ENCODE measurements at regions not wholly inside any gene's neighbourhood (a gene's known extent, or its start where the extent isn't known, plus 50 kb on each side); places are given as distances from the start of the nearest gene placed in this dataset.

DNA sequence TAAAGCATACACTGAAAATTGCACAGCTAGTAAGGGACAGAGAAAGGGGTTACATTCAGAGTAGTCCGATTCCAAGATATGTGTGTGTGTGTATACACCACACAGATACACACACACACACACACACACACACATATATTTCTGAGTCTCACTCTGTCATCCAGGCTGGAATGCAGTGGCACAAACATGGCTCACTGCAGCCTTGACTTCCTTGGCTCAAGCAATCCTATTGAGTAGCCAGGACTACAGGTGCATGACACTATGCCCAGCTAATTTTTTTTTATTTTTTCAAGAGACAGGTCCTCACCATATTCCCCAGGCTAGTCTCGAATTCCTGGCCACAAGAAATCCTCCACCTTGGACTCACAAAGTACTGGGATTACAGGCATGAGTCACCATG, 68.1 kb upstream of the ITPRID2 start:
- Mint-ChIP-seq H3K27me3 (peaks cover 0 to 18% (median 12%) of the 10 kb centered on the region in 5 donors), H3K36me3 (no peaks in the 10 kb centered on the region), H3K4me3 (no peak overlapping the region), H3K27ac (no peak overlapping the region), H3K9me3 (no peaks in the 10 kb centered on the region), H3K4me1 (no peaks in the 10 kb centered on the region)
- H3K27ac ChIP-seq (ENCODE audit: low read depth, low read length), result no peak overlapping the region
- ChIA-PET CTCF (interaction anchor here (0.6 kb wide), 1 partner anchor 107 kb away, joined by 3 read pairs; no protein-coding TSS in a partner anchor), POLR2A (no interaction called here)
- H3K27me3 ChIP-seq (ENCODE audit: control insufficient read depth in 2 of 2, insufficient read depth in 2 of 2, low read length in 2 of 2), result no peaks in the 10 kb centered on the region
- H3K4me1 ChIP-seq (ENCODE audit: control insufficient read depth in 2 of 2, insufficient read depth in 2 of 2, low read length in 2 of 2), result no peaks in the 10 kb centered on the region
- DNase-seq, result no peak
- no peaks in the 10 kb centered on the region for H3K36me3 ChIP-seq (ENCODE audit: control insufficient read depth in 2 of 3, insufficient read depth in 3 of 3, low read length in 3 of 3)
- no peak for ATAC-seq
- H3K9me3 ChIP-seq (ENCODE audit: control insufficient read depth in 2 of 3, low read length in 3 of 3), result no peaks in the 10 kb centered on the region
- no peak overlapping the region for H3K4me3 ChIP-seq (ENCODE audit: low read length)
- intact Hi-C loops (cut with micrococcal nuclease), result no loop called here

DNA sequence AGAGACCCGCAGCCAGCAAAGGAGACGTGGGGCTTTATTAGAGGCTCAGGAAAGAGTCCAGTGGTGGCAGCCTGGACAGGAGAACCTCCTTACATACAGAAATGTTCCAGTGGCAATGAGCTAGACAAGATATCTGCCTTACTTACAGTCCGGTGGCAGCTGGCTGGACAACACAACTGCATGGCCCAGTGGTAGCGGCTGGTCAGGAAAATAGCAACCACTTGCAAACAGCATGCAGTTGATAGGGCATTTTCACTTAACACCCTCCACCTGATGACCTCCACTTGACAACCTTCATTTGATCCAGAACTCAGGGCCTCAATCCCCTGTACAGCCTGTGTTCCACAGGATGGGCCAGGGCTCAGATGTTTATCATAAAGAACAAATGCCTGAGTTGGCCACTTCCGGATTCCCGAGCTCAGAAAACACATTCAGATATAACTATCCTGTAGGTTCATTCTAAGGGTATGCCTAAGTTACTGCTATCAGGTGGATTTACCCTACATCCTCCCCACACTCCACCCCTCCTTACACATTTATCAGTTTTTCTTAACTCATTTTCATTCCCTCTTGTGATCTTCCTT, 63.3 kb upstream of the ITPRID2 start:
- Histone ChIP-seq H3K4me3 (ENCODE audit: low read length) (no peak overlapping the region), H3K27ac (ENCODE audit: low read depth, low read length) (no peak overlapping the region), H3K4me1 (ENCODE audit: control insufficient read depth in 2 of 2, insufficient read depth in 2 of 2, low read length in 2 of 2) (no peaks in the 10 kb centered on the region), H3K9me3 (ENCODE audit: control insufficient read depth in 2 of 3, low read length in 3 of 3) (no peaks in the 10 kb centered on the region), H3K36me3 (ENCODE audit: control insufficient read depth in 2 of 3, insufficient read depth in 3 of 3, low read length in 3 of 3) (no peaks in the 10 kb centered on the region), H3K27me3 (ENCODE audit: control insufficient read depth in 2 of 2, insufficient read depth in 2 of 2, low read length in 2 of 2) (no peaks in the 10 kb centered on the region)
- intact Hi-C loops (cut with micrococcal nuclease), result no loop called here
- no peak overlapping the region for H3K27ac Mint-ChIP-seq
- DNase-seq (no peak), ATAC-seq (no peak)
- peaks cover 5 to 25% (median 17%) of the 10 kb centered on the region in 5 donors for H3K27me3 Mint-ChIP-seq
- ChIA-PET CTCF (no interaction called here), POLR2A (no interaction called here)
- H3K36me3 Mint-ChIP-seq, result no peaks in the 10 kb centered on the region
- H3K4me1 Mint-ChIP-seq, result no peaks in the 10 kb centered on the region
- peaks cover 0 to 3% (median 0%) of the 10 kb centered on the region in 11 donors for H3K9me3 Mint-ChIP-seq
- no peak overlapping the region for H3K4me3 Mint-ChIP-seq

DNA sequence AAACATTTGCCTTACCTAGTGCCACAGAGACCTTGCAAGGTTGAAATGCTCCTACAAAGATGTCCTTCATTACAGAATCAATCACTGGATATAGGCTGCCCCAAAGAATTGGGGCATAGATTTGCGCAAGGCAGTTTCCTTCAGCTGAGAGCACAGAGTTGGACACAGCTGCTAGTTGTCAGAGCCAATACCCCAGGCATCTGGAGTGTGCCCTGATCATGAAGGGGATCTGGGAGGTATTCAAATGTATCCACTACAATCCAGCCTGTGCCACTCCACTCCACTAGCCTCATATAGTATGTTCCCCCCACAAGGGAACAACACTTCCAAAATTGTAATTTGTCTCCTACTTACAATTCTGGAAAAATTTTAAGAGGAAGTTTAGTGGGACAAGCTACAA, 62.3 kb upstream of the ITPRID2 start:
- H3K27me3 Mint-ChIP-seq, result peaks cover 5 to 30% (median 17%) of the 10 kb centered on the region in 5 donors
- no peak overlapping the region for H3K27ac Mint-ChIP-seq
- ATAC-seq (no peak), DNase-seq (no peak)
- peaks cover 0 to 3% (median 0%) of the 10 kb centered on the region in 11 donors for H3K9me3 Mint-ChIP-seq
- ChIA-PET POLR2A (no interaction called here), CTCF (no interaction called here)
- Histone ChIP-seq H3K27ac (ENCODE audit: low read depth, low read length) (no peak overlapping the region), H3K4me3 (ENCODE audit: low read length) (no peak overlapping the region), H3K9me3 (ENCODE audit: control insufficient read depth in 2 of 3, low read length in 3 of 3) (no peaks in the 10 kb centered on the region), H3K4me1 (ENCODE audit: control insufficient read depth in 2 of 2, insufficient read depth in 2 of 2, low read length in 2 of 2) (no peaks in the 10 kb centered on the region), H3K27me3 (ENCODE audit: control insufficient read depth in 2 of 2, insufficient read depth in 2 of 2, low read length in 2 of 2) (no peaks in the 10 kb centered on the region), H3K36me3 (ENCODE audit: control insufficient read depth in 2 of 3, insufficient read depth in 3 of 3, low read length in 3 of 3) (no peaks in the 10 kb centered on the region)
- H3K4me3 Mint-ChIP-seq, result no peak overlapping the region
- H3K4me1 Mint-ChIP-seq, result no peaks in the 10 kb centered on the region
- intact Hi-C loops (cut with micrococcal nuclease), result no loop called here
- H3K36me3 Mint-ChIP-seq, result no peaks in the 10 kb centered on the region

DNA sequence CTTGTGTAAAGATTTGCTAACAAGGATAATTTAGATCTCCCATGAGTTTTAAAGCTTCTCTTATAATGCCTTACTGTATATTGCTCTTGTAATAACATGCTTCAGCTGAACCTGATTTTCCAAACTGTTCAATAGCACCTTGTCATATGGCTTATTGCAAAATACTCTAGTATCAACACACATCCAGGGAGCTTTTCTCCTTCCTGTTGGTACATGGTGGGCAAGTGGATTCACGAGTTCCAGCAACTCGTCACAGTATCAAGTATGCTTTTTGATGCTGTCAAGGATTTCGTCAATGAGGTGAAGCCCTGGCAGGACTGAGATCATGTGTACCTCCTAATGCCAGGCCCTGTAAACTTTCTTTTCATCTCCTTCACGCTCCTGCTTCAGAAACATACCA, 59.5 kb upstream of the ITPRID2 start:
- Histone ChIP-seq H3K27me3 (ENCODE audit: control insufficient read depth in 2 of 2, insufficient read depth in 2 of 2, low read length in 2 of 2) (no peaks in the 10 kb centered on the region), H3K4me1 (ENCODE audit: control insufficient read depth in 2 of 2, insufficient read depth in 2 of 2, low read length in 2 of 2) (no peaks in the 10 kb centered on the region), H3K27ac (ENCODE audit: low read depth, low read length) (no peak overlapping the region), H3K9me3 (ENCODE audit: control insufficient read depth in 2 of 3, low read length in 3 of 3) (no peaks in the 10 kb centered on the region), H3K36me3 (ENCODE audit: control insufficient read depth in 2 of 3, insufficient read depth in 3 of 3, low read length in 3 of 3) (no peaks in the 10 kb centered on the region), H3K4me3 (ENCODE audit: low read length) (no peak overlapping the region)
- ATAC-seq (no peak), DNase-seq (no peak)
- Mint-ChIP-seq H3K27me3 (peaks cover 8 to 34% (median 28%) of the 10 kb centered on the region in 5 donors), H3K27ac (no peak overlapping the region), H3K4me1 (no peaks in the 10 kb centered on the region), H3K4me3 (no peak overlapping the region), H3K36me3 (no peaks in the 10 kb centered on the region), H3K9me3 (peaks cover 0 to 3% (median 0%) of the 10 kb centered on the region in 11 donors)
- intact Hi-C loops (cut with micrococcal nuclease), result no loop called here
- ChIA-PET CTCF (no interaction called here), POLR2A (no interaction called here)

DNA sequence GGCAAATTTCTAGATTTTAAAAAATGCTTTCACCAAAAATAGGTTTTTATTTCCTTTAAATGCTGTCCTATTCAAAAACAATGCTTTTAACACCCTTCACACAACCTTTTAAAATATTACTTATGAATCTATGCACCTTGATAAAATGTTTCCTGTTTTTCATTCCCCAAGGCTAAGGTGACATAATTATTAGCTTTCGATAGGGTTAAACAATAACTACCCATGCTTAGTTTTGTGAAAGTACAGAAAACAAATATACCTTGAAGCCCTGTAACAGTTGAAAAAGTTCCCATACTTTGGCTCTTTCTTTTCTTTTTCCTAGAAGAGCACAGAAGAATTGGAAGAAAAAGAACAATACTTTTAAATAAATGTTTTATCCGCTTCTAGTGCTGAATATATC, 54.9 kb upstream of the ITPRID2 start:
- peaks cover 10 to 29% (median 22%) of the 10 kb centered on the region in 5 donors for H3K27me3 Mint-ChIP-seq
- ATAC-seq, result no peak
- H3K36me3 Mint-ChIP-seq, result no peaks in the 10 kb centered on the region

DNA sequence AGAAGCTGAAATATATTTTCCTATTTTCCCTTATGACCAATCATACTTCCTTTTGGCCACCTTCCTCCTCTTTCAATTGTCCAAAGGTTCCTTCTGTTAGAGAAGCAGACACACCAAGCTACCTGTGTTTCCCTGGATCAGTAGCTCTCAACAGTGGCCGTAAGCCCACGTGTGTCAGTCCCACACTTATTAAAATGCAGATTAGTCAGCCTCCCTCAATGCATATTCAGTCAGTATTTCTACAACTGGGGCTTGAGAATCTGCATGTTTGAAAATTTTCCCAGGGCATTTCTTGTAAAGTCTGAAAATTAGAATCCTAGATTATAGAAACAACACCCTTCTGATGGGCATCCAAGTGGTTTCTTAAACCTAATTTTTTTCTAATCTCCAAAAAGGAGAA, 54.0 kb upstream of the ITPRID2 start:
- ChIA-PET CTCF (no interaction called here), POLR2A (no interaction called here)
- no peak overlapping the region for H3K4me3 Mint-ChIP-seq
- Histone ChIP-seq H3K4me1 (ENCODE audit: control insufficient read depth in 2 of 2, insufficient read depth in 2 of 2, low read length in 2 of 2) (no peaks in the 10 kb centered on the region), H3K27me3 (ENCODE audit: control insufficient read depth in 2 of 2, insufficient read depth in 2 of 2, low read length in 2 of 2) (peaks cover 0 to 2% of the 10 kb centered on the region in 2 donors), H3K4me3 (ENCODE audit: low read length) (no peak overlapping the region), H3K27ac (ENCODE audit: low read depth, low read length) (no peak overlapping the region), H3K9me3 (ENCODE audit: control insufficient read depth in 2 of 3, low read length in 3 of 3) (no peaks in the 10 kb centered on the region), H3K36me3 (ENCODE audit: control insufficient read depth in 2 of 3, insufficient read depth in 3 of 3, low read length in 3 of 3) (no peaks in the 10 kb centered on the region)
- H3K27ac Mint-ChIP-seq, result no peak overlapping the region
- intact Hi-C loops (cut with micrococcal nuclease), result no loop called here
- DNase-seq (no peak), ATAC-seq (no peak)
- H3K27me3 Mint-ChIP-seq, result peaks cover 11 to 31% (median 23%) of the 10 kb centered on the region in 5 donors
- no peaks in the 10 kb centered on the region for H3K9me3 Mint-ChIP-seq
- H3K36me3 Mint-ChIP-seq, result no peaks in the 10 kb centered on the region
- H3K4me1 Mint-ChIP-seq, result no peaks in the 10 kb centered on the region

More for the DNA sequence above, 54.9 kb upstream of the ITPRID2 start:
- intact Hi-C loops (cut with micrococcal nuclease), result no loop called here
- no peak overlapping the region for H3K4me3 ChIP-seq (ENCODE audit: low read length)
- CTCF ChIA-PET, result no interaction called here
- H3K4me3 Mint-ChIP-seq, result no peak overlapping the region
- H3K9me3 Mint-ChIP-seq, result peaks cover 0 to 3% (median 0%) of the 10 kb centered on the region in 11 donors
- no peaks in the 10 kb centered on the region for H3K4me1 Mint-ChIP-seq
- H3K27me3 ChIP-seq (ENCODE audit: control insufficient read depth in 2 of 2, insufficient read depth in 2 of 2, low read length in 2 of 2), result peaks cover 0 to 2% of the 10 kb centered on the region in 2 donors
- H3K27ac Mint-ChIP-seq, result no peak overlapping the region
- H3K9me3 ChIP-seq (ENCODE audit: control insufficient read depth in 2 of 3, low read length in 3 of 3), result no peaks in the 10 kb centered on the region
- no peaks in the 10 kb centered on the region for H3K36me3 ChIP-seq (ENCODE audit: control insufficient read depth in 2 of 3, insufficient read depth in 3 of 3, low read length in 3 of 3)
- POLR2A ChIA-PET, result no interaction called here
- no peaks in the 10 kb centered on the region for H3K4me1 ChIP-seq (ENCODE audit: control insufficient read depth in 2 of 2, insufficient read depth in 2 of 2, low read length in 2 of 2)
- DNase-seq, result no peak
- H3K27ac ChIP-seq (ENCODE audit: low read depth, low read length), result no peak overlapping the region

DNA sequence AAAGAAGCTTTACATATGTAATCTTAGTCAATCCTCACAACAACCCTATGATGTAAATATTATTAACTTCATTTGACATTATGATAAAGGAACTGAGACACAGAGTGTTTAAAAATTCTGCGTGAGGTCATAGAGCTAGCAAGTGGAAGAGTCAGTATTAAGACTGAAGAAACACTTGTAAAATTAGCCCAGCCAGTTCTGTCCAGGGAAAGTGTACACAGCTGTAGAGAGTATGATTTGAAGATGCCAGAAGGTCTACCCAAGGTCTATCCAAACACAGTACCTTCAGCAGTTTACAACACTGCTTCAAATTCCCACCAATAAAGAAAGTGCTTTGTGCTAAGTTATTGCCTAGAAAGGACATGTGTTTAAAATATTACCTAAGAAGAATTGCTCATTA, 51.7 kb upstream of the ITPRID2 start:
- CTCF ChIA-PET, result no interaction called here
- H3K4me3 ChIP-seq (ENCODE audit: low read length), result no peak overlapping the region
- H3K36me3 Mint-ChIP-seq, result no peaks in the 10 kb centered on the region
- no peak overlapping the region for H3K27ac ChIP-seq (ENCODE audit: low read depth, low read length)
- DNase-seq (no peak), ATAC-seq (no peak)
- no peaks in the 10 kb centered on the region for H3K4me1 Mint-ChIP-seq
- H3K27ac Mint-ChIP-seq, result no peak overlapping the region
- no peaks in the 10 kb centered on the region for H3K9me3 ChIP-seq (ENCODE audit: control insufficient read depth in 2 of 3, low read length in 3 of 3)
- H3K27me3 Mint-ChIP-seq, result peaks cover 12 to 40% (median 21%) of the 10 kb centered on the region in 5 donors
- H3K27me3 ChIP-seq (ENCODE audit: control insufficient read depth in 2 of 2, insufficient read depth in 2 of 2, low read length in 2 of 2), result peaks cover 0 to 2% of the 10 kb centered on the region in 2 donors
- POLR2A ChIA-PET, result no interaction called here
- no peaks in the 10 kb centered on the region for H3K4me1 ChIP-seq (ENCODE audit: control insufficient read depth in 2 of 2, insufficient read depth in 2 of 2, low read length in 2 of 2)
- H3K9me3 Mint-ChIP-seq, result peaks cover 0 to 2% (median 0%) of the 10 kb centered on the region in 11 donors
- no peak overlapping the region for H3K4me3 Mint-ChIP-seq
- H3K36me3 ChIP-seq (ENCODE audit: control insufficient read depth in 2 of 3, insufficient read depth in 3 of 3, low read length in 3 of 3), result no peaks in the 10 kb centered on the region
- intact Hi-C loops (cut with micrococcal nuclease), result no loop called here

Measured in naive thymus-derived CD4-positive, alpha-beta T cell (primary cell).